SK-N-SH (cell line): ENCODE measurements at regions not wholly inside any gene's neighbourhood (a gene's known extent, or its start where the extent isn't known, plus 50 kb on each side); places are given as distances from the start of the nearest gene placed in this dataset.

Experiments used
- CTCF ChIA-PET: fragments of 300-600, 350-600 bp; formaldehyde crosslinking; extraction: SDS; loops from one replicate; lab custom pipeline; 2021; lab: Yijun Ruan, JAX
- POLR2A ChIA-PET: fragments of 350-600 bp; sonication (Branson Sonifier 250); formaldehyde crosslinking; extraction: SDS; loops from one replicate; lab custom pipeline; 2020; ENCODE audit warnings: antibody characterized with exemption, inconsistent platforms; lab: Yijun Ruan, JAX
- DNase-seq: peaks from one replicate; pipeline ENCODE4 v3.0.0; 2012
- H2AFZ ChIP-seq: fragments of 200-600 bp; sonication (generic); 2 replicates; pipeline ENCODE4 v1.8.1; 2016; ENCODE audit warnings: antibody characterized with exemption, mild to moderate bottlenecking, low read depth
- H3F3A ChIP-seq: fragments of 200-600 bp; sonication (generic); replicated peaks from 2 replicates; pipeline ENCODE3; 2016; ENCODE audit warnings: antibody characterized with exemption, mild to moderate bottlenecking; ENCODE audit not compliant: insufficient read depth
- H3K27ac ChIP-seq, 2 experiments: fragments of 200-500 bp in 1 of 2; fragments of 200-600 bp in 1 of 2; sonication (Bioruptor generic) in 1 of 2; sonication (generic), shearing (Covaris generic) in 1 of 2; 2 replicates each; pipeline versions ENCODE4 v1.5.1 to v1.6.1; 2014 to 2016; ENCODE audit warnings: low read depth in 2 of 2, inconsistent platforms in 1 of 2, low read length in 1 of 2, mild to moderate bottlenecking in 1 of 2, mixed read lengths in 1 of 2
- H3K27me3 ChIP-seq: fragments of 200-600 bp; sonication (generic), shearing (Covaris generic); 2 replicates; pipeline ENCODE4 v1.6.1; 2016; ENCODE audit warnings: mixed run types; ENCODE audit not compliant: insufficient read depth
- H3K36me3 ChIP-seq, 2 experiments: fragments of 200-500 bp in 1 of 2; fragments of 200-600 bp in 1 of 2; sonication (Bioruptor generic) in 1 of 2; sonication (generic) in 1 of 2; replicated peaks in 1 of 2; 2 replicates each; pipeline versions ENCODE3 to v1.5.1; 2014 to 2016; ENCODE audit warnings: low read length in 1 of 2, mild to moderate bottlenecking in 1 of 2; ENCODE audit not compliant: insufficient read depth in 2 of 2, control insufficient read depth in 1 of 2
- H3K4me1 ChIP-seq, 2 experiments: fragments of 200-500 bp in 1 of 2; fragments of 200-600 bp in 1 of 2; sonication (Bioruptor generic) in 1 of 2; sonication (generic), shearing (Covaris generic) in 1 of 2; 2 replicates each; pipeline versions ENCODE4 v1.5.1 to v1.6.1; 2014 to 2016; ENCODE audit warnings: low read depth in 1 of 2, low read length in 1 of 2, mixed run types in 1 of 2; ENCODE audit not compliant: insufficient read depth in 2 of 2, control insufficient read depth in 1 of 2
- H3K4me2 ChIP-seq: fragments of 200-600 bp; sonication (generic), shearing (Covaris generic); 2 replicates; pipeline ENCODE4 v1.6.1; 2017; ENCODE audit warnings: mixed run types
- H3K4me3 ChIP-seq, 2 experiments: fragments of 200-500 bp in 1 of 2; fragments of 200-600 bp in 1 of 2; sonication (Bioruptor generic) in 1 of 2; sonication (generic), shearing (Covaris generic) in 1 of 2; 2 replicates each; pipeline versions ENCODE4 v1.5.1 to v1.8.1; 2014 to 2016; ENCODE audit warnings: low read depth in 2 of 2, inconsistent platforms in 1 of 2, low read length in 1 of 2, mild to moderate bottlenecking in 1 of 2, mixed read lengths in 1 of 2, moderate library complexity in 1 of 2
- H3K79me2 ChIP-seq: fragments of 200-600 bp; sonication (generic); 2 replicates; pipeline ENCODE4 v1.8.1; 2017; ENCODE audit warnings: mild to moderate bottlenecking; ENCODE audit not compliant: insufficient read depth
- H3K9ac ChIP-seq: fragments of 200-600 bp; sonication (generic); 2 replicates; pipeline ENCODE4 v1.6.1; 2017; ENCODE audit warnings: mixed run types
- H3K9me2 ChIP-seq: fragments of 200-600 bp; sonication (generic); 2 replicates; pipeline ENCODE4 v1.6.1; 2017; ENCODE audit warnings: mixed run types
- H3K9me3 ChIP-seq: fragments of 200-600 bp; sonication (generic); 2 replicates; pipeline ENCODE4 v1.6.1; 2017; ENCODE audit warnings: mixed run types, mild to moderate bottlenecking, moderate library complexity
- H4K20me1 ChIP-seq: fragments of 200-600 bp; sonication (generic); 2 replicates; pipeline ENCODE4 v1.6.1; 2017; ENCODE audit warnings: mild to moderate bottlenecking, mixed run types; ENCODE audit not compliant: insufficient read depth
- ELF1 ChIP-seq: IDR thresholded peaks from 2 replicates; pipeline ENCODE4 v1.4.0; 2012
- EP300 ChIP-seq, 2 experiments: IDR thresholded peaks; 2 replicates each; pipeline versions ENCODE4 v1.4.0 to v1.6.1; 2012; ENCODE audit warnings: borderline replicate concordance in 1 of 2, low read depth in 1 of 2, low read length in 1 of 2
- EZH2phosphoT487 ChIP-seq: fragments of 200-600 bp; sonication (generic); IDR thresholded peaks from 2 replicates; pipeline ENCODE4 v1.6.1; 2017; ENCODE audit warnings: low read depth, mixed run types, mild to moderate bottlenecking, antibody characterized with exemption, moderate library complexity, borderline replicate concordance
- FOSL2 ChIP-seq: IDR thresholded peaks from 2 replicates; pipeline ENCODE4 v1.4.0; 2012; ENCODE audit warnings: low read depth, mild to moderate bottlenecking, moderate library complexity, borderline replicate concordance
- FOXJ3 ChIP-seq: sonication (generic); formaldehyde crosslinking; IDR thresholded peaks from 2 replicates; pipeline ENCODE4 v1.5.1; 2020; ENCODE audit warnings: mild to moderate bottlenecking, missing genetic modification reagents
- FOXM1 ChIP-seq: IDR thresholded peaks from 2 replicates; pipeline ENCODE4 v1.4.0; 2012; ENCODE audit warnings: low read depth, mild to moderate bottlenecking
- GABPA ChIP-seq: IDR thresholded peaks from 2 replicates; pipeline ENCODE4 v1.4.0; 2012; ENCODE audit warnings: low read depth, mild to moderate bottlenecking
- GATA2 ChIP-seq: sonication (generic); formaldehyde crosslinking; IDR thresholded peaks from 2 replicates; pipeline ENCODE4 v1.5.0; 2020; ENCODE audit warnings: mild to moderate bottlenecking, missing genetic modification reagents
- MEF2A ChIP-seq: IDR thresholded peaks from 2 replicates; pipeline ENCODE4 v1.4.0; 2012; ENCODE audit warnings: low read depth, borderline replicate concordance
- NRF1 ChIP-seq: IDR thresholded peaks from 2 replicates; pipeline ENCODE4 v1.6.1; 2012; ENCODE audit warnings: low read depth, mild to moderate bottlenecking, low read length
- POLR2AphosphoS5 ChIP-seq: IDR thresholded peaks from 2 replicates; pipeline ENCODE4 v1.6.1; 2012; ENCODE audit warnings: low read depth, low read length
- RAD21 ChIP-seq: IDR thresholded peaks from 2 replicates; pipeline ENCODE4 v1.6.1; 2012; ENCODE audit warnings: mild to moderate bottlenecking, low read length
- REST ChIP-seq: IDR thresholded peaks from 2 replicates; pipeline ENCODE4 v1.6.1; 2012; ENCODE audit warnings: mild to moderate bottlenecking, low read depth, low read length, moderate library complexity
- RXRA ChIP-seq: IDR thresholded peaks from 2 replicates; pipeline ENCODE4 v1.4.0; 2012; ENCODE audit warnings: low read depth, mild to moderate bottlenecking, borderline replicate concordance
- SIN3A ChIP-seq: IDR thresholded peaks from 2 replicates; pipeline ENCODE4 v1.6.1; 2012; ENCODE audit warnings: low read depth, mild to moderate bottlenecking, low read length, moderate library complexity, borderline replicate concordance
- TCF12 ChIP-seq: IDR thresholded peaks from 2 replicates; pipeline ENCODE4 v1.4.0; 2012
- TEAD4 ChIP-seq: IDR thresholded peaks from 2 replicates; pipeline ENCODE4 v1.4.0; 2012; ENCODE audit warnings: mild to moderate bottlenecking, borderline replicate concordance; ENCODE audit not compliant: insufficient read depth
- YY1 ChIP-seq: IDR thresholded peaks from 2 replicates; pipeline ENCODE4 v1.4.0; 2012; ENCODE audit warnings: low read depth, mild to moderate bottlenecking
- WGBS: methylation state at CpG from one replicate; pipeline ENCODE4 v1.1.6; 2017; ENCODE audit warnings: low lambda C conversion rate; 5-methylcytosine and 5-hydroxymethylcytosine counted together
- TF ChIP-seq, protein P1 (sequence below): IDR thresholded peaks from 2 replicates; pipeline ENCODE4 v1.4.0; 2012; ENCODE audit warnings: low read depth, borderline replicate concordance
- TF ChIP-seq, protein P2 (sequence below): IDR thresholded peaks from 2 replicates; pipeline ENCODE4 v1.4.0; 2012; ENCODE audit warnings: low read depth
- TF ChIP-seq, protein P3 (sequence below): fragments of 150-350 bp; IDR thresholded peaks from 2 replicates; pipeline ENCODE4 v1.6.1; 2016; ENCODE audit warnings: mild to moderate bottlenecking, low read depth, low read length
- TF ChIP-seq, protein P4 (sequence below): fragments of 200-600 bp; sonication (generic); IDR thresholded peaks from 2 replicates; pipeline ENCODE4 v1.6.1; 2017; ENCODE audit warnings: antibody characterized with exemption, mild to moderate bottlenecking, moderate library complexity
- TF ChIP-seq, protein P5 (sequence below): IDR thresholded peaks from 2 replicates; pipeline ENCODE4 v1.4.0; 2012; ENCODE audit warnings: low read depth, borderline replicate concordance

DNA sequence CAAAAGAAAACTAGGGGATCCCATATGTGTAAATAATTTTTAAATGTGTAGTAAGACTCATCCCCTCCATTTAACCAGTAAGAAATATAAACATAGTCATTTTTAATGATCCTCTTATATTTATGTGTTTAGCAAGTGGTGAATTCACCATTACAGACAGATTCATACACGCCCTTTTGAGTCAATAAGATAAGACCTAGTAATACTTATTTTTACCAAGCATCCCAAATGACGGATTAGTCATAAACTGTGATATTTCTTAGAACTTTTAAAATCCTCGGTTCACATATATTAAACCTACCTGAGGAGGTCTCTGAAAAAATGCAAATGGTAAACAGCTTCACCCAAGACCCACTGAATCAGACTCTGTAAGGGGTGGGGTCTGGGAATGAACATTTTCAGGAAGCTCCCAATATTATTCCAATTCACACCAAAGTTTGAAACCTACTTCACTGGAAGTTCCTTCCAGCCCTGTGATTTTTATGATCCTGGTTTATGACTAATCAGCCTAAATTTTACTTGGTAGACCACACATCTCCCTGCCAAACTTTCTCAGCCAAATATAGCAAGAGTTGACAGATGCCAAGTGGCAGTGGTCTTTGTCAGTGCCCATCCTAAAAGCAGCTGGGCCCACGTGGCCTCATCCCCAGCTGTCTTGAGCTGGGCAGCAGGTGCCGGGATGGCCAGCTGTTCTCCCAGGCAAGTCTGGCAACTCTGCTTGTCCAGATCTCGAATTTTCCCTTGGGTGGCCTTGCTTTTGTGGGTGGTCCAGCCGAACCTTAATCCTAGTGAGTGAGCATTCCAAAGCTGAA lies 559.0 kb upstream of the RGMB start:
- Histone ChIP-seq H3K36me3 (no peaks in the 10 kb centered on the region), H3K79me2 (no peaks in the 10 kb centered on the region), H3K4me2 (no peak overlapping the region), H3K27me3 (no peaks in the 10 kb centered on the region), H2AFZ (peak overlapping the region; percentile 69; the same call in 1 of the 2 replicates), H4K20me1 (no peaks in the 10 kb centered on the region), H3K9me2 (no peaks in the 10 kb centered on the region), H3K9ac (no peak overlapping the region), H3F3A (peaks cover 8% of the 10 kb centered on the region), H3K9me3 (no peaks in the 10 kb centered on the region), H3K4me3 (no peak overlapping the region), H3K27ac (peak overlapping the region in 1 of 2 experiments; percentile 5; a peak in 1 of 4 replicates), H3K4me1 (peaks cover 0 to 5% of the 10 kb centered on the region in 2 experiments; a peak in 1 of 4 replicates)
- ChIA-PET CTCF (interaction anchor here (0.9 kb wide), 1 partner anchor 9 kb away, joined by 3 read pairs; no protein-coding TSS in a partner anchor), POLR2A (no interaction called here)
- DNase-seq = no peak
- 75% methylated on average over 4 of the region's 7 CpGs for WGBS
- TF ChIP-seq, protein P1, sequence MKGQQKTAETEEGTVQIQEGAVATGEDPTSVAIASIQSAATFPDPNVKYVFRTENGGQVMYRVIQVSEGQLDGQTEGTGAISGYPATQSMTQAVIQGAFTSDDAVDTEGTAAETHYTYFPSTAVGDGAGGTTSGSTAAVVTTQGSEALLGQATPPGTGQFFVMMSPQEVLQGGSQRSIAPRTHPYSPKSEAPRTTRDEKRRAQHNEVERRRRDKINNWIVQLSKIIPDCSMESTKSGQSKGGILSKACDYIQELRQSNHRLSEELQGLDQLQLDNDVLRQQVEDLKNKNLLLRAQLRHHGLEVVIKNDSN = no peak
- TF ChIP-seq EP300 (IDR thresholded peaks at IDR 0.05; ENCODE audit: borderline replicate concordance in 1 of 2, low read depth in 1 of 2, low read length in 1 of 2) = peak in 1 of 2 experiments; percentile 46; a peak in 1 of 4 replicates
- TF ChIP-seq SIN3A = no peak
- TF ChIP-seq NRF1 = no peak
- TF ChIP-seq, protein P2, sequence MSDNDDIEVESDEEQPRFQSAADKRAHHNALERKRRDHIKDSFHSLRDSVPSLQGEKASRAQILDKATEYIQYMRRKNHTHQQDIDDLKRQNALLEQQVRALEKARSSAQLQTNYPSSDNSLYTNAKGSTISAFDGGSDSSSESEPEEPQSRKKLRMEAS = no peak
- peak; percentile 91 for TF ChIP-seq TCF12
- no peak for TF ChIP-seq FOXJ3
- TF ChIP-seq RXRA = no peak
- TF ChIP-seq, protein P3, sequence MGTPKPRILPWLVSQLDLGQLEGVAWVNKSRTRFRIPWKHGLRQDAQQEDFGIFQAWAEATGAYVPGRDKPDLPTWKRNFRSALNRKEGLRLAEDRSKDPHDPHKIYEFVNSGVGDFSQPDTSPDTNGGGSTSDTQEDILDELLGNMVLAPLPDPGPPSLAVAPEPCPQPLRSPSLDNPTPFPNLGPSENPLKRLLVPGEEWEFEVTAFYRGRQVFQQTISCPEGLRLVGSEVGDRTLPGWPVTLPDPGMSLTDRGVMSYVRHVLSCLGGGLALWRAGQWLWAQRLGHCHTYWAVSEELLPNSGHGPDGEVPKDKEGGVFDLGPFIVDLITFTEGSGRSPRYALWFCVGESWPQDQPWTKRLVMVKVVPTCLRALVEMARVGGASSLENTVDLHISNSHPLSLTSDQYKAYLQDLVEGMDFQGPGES = no peak
- TF ChIP-seq, protein P4, sequence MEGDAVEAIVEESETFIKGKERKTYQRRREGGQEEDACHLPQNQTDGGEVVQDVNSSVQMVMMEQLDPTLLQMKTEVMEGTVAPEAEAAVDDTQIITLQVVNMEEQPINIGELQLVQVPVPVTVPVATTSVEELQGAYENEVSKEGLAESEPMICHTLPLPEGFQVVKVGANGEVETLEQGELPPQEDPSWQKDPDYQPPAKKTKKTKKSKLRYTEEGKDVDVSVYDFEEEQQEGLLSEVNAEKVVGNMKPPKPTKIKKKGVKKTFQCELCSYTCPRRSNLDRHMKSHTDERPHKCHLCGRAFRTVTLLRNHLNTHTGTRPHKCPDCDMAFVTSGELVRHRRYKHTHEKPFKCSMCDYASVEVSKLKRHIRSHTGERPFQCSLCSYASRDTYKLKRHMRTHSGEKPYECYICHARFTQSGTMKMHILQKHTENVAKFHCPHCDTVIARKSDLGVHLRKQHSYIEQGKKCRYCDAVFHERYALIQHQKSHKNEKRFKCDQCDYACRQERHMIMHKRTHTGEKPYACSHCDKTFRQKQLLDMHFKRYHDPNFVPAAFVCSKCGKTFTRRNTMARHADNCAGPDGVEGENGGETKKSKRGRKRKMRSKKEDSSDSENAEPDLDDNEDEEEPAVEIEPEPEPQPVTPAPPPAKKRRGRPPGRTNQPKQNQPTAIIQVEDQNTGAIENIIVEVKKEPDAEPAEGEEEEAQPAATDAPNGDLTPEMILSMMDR = no peak
- TF ChIP-seq GATA2 (CRISPR knock-in tag) = no peak
- TF ChIP-seq GABPA = no peak
- no peak for TF ChIP-seq POLR2AphosphoS5
- TF ChIP-seq FOXM1 = no peak
- peak; percentile 61; the same call in 1 of the 2 replicates for TF ChIP-seq MEF2A
- TF ChIP-seq, protein P5, sequence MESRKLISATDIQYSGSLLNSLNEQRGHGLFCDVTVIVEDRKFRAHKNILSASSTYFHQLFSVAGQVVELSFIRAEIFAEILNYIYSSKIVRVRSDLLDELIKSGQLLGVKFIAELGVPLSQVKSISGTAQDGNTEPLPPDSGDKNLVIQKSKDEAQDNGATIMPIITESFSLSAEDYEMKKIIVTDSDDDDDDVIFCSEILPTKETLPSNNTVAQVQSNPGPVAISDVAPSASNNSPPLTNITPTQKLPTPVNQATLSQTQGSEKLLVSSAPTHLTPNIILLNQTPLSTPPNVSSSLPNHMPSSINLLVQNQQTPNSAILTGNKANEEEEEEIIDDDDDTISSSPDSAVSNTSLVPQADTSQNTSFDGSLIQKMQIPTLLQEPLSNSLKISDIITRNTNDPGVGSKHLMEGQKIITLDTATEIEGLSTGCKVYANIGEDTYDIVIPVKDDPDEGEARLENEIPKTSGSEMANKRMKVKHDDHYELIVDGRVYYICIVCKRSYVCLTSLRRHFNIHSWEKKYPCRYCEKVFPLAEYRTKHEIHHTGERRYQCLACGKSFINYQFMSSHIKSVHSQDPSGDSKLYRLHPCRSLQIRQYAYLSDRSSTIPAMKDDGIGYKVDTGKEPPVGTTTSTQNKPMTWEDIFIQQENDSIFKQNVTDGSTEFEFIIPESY = no peak
- TF ChIP-seq EZH2phosphoT487 = no peak
- TF ChIP-seq FOSL2 = 0 out of 2 replicates have a peak, but pooled peaks have one; percentile 2
- TF ChIP-seq TEAD4 = no peak
- TF ChIP-seq ELF1 = no peak
- no peak for TF ChIP-seq YY1
- TF ChIP-seq REST = no peak
- TF ChIP-seq RAD21 = no peak
